T-cell (primary cell): ENCODE measurements at regions not wholly inside any gene's neighbourhood (a gene's known extent, or its start where the extent isn't known, plus 50 kb on each side); places are given as distances from the start of the nearest gene placed in this dataset.

ENCODE experiments used
- ATAC-seq, 4 experiments: fragments of 200-7000 bp in 3 of 4; fragments of 150-1000 bp in 1 of 4; cut with Tn5 transposase; replicated peaks in 1 of 4; 1 replicate in 3 of 4; 2 replicates in 1 of 4; pipeline ENCODE4 v1.10.0; 2021; ENCODE audit warnings: moderate library complexity in 3 of 4, mild to moderate bottlenecking in 2 of 4, moderate number of reproducible peaks in 1 of 4
- CTCF ChIA-PET, 2 donors: fragments of 300-600 bp; sonication (Branson Sonifier 250); formaldehyde crosslinking; loops; one replicate each; lab custom pipeline; 2022; ENCODE audit warnings: antibody characterized with exemption in 2 of 2; lab: Charles Lee
- POLR2A ChIA-PET, 2 donors: fragments of 300-600 bp; sonication (Branson Sonifier 250); formaldehyde crosslinking; loops; one replicate each; lab custom pipeline; 2022; ENCODE audit warnings: antibody characterized with exemption in 2 of 2; lab: Charles Lee
- DNase-seq, 35 experiments: peaks; one replicate each; pipeline versions ENCODE4 v3.0.0 to v3.0.0-alpha.2; 2013 to 2023
- H3K27ac ChIP-seq: one replicate; pipeline ENCODE4 v1.5.1; 2013; ENCODE audit warnings: low read length
- H3K27me3 ChIP-seq, 2 experiments: replicated peaks in 1 of 2; 1 replicate in 1 of 2; 2 replicates in 1 of 2; pipeline versions ENCODE4 v1.6.1 to v1.7.0; 2013; ENCODE audit warnings: low read length in 1 of 2, mixed read lengths in 1 of 2; ENCODE audit not compliant: control insufficient read depth in 2 of 2, insufficient read depth in 2 of 2; ENCODE audit errors: extremely low read depth in 1 of 2
- H3K36me3 ChIP-seq, 2 donors: 1 replicate in 1 of 2; 2 replicates in 1 of 2; pipeline versions ENCODE4 v1.6.1 to v1.7.0; 2013; ENCODE audit warnings: low read length in 1 of 2; ENCODE audit not compliant: control insufficient read depth in 2 of 2, insufficient read depth in 1 of 2; ENCODE audit errors: extremely low read depth in 1 of 2
- H3K4me1 ChIP-seq, 2 experiments: 1 replicate in 1 of 2; 2 replicates in 1 of 2; pipeline versions ENCODE4 v1.6.1 to v1.7.0; 2013; ENCODE audit warnings: low read length in 2 of 2, mixed read lengths in 1 of 2; ENCODE audit not compliant: insufficient read depth in 2 of 2, control insufficient read depth in 1 of 2; ENCODE audit errors: extremely low read depth in 1 of 2
- H3K4me3 ChIP-seq, 2 donors: 1 replicate in 1 of 2; 2 replicates in 1 of 2; pipeline versions ENCODE4 v1.5.1 to v1.7.0; 2013; ENCODE audit warnings: mild to moderate bottlenecking in 2 of 2, low read length in 1 of 2, moderate library complexity in 1 of 2; ENCODE audit not compliant: control insufficient read depth in 1 of 2; ENCODE audit errors: extremely low read depth in 1 of 2
- H3K9me3 ChIP-seq: 2 replicates; pipeline ENCODE4 v1.7.0; 2013
- H3K27ac Mint-ChIP-seq, 2 donors: one replicate each; pipeline ENCODE4 v1.8.0; 2020 to 2021; ENCODE audit warnings: mild to moderate bottlenecking in 2 of 2, mixed read lengths in 2 of 2
- H3K27me3 Mint-ChIP-seq, 2 donors: one replicate each; pipeline ENCODE4 v1.8.0; 2021 to 2022; ENCODE audit warnings: mixed read lengths in 2 of 2
- H3K36me3 Mint-ChIP-seq: one replicate; pipeline ENCODE4 v1.8.0; 2021; ENCODE audit warnings: mixed read lengths
- H3K4me1 Mint-ChIP-seq, 3 donors: one replicate each; pipeline ENCODE4 v1.8.0; 2020 to 2022; ENCODE audit warnings: mixed read lengths in 3 of 3, mild to moderate bottlenecking in 1 of 3
- H3K4me3 Mint-ChIP-seq, 3 donors: one replicate each; pipeline ENCODE4 v1.8.0; 2020 to 2022; ENCODE audit warnings: mild to moderate bottlenecking in 3 of 3, mixed read lengths in 3 of 3, moderate library complexity in 3 of 3
- H3K9me3 Mint-ChIP-seq, 3 donors: one replicate each; pipeline ENCODE4 v1.8.0; 2020 to 2022; ENCODE audit warnings: mixed read lengths in 3 of 3
- WGBS: methylation state at CpG from one replicate; pipeline ENCODE4 v1.1.5; 2013; ENCODE audit warnings: missing lambda C conversion rate; ENCODE audit not compliant: insufficient coverage; 5-methylcytosine and 5-hydroxymethylcytosine counted together

DNA sequence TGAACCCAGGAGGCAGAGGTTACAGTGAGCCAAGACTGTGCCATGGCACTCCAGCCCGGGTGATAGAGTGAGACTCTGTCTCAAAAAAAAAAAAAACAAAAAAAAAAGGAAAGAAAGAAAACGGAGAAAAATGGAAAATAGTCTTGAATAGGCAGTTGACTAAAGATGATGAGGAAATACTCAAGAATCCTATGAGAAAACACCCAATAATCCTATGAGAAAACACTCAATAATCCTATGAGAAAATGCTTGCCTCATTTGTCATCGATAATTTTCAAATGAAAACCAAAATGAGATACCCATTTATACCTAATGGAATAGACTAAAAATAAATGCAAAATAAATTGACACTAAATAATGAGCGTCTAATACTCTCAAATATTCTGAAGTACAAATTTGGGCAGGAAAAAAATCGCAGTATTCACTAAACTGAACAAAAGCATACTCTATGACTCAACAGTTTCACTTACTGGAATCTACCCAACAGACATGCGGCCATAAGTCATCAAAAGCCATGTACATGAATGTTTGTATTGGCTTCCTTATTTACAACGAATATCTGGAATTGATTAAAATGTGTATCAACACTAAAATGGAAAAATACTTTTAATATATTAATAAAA is 733.9 kb upstream of the CHRM3 start:
- H3K4me3 Mint-ChIP-seq, result no peak overlapping the region
- H3K27ac Mint-ChIP-seq, result no peak overlapping the region
- Histone ChIP-seq H3K4me3 (no peak overlapping the region), H3K4me1 (no peaks in the 10 kb centered on the region), H3K27ac (no peak overlapping the region), H3K9me3 (no peaks in the 10 kb centered on the region), H3K36me3 (no peaks in the 10 kb centered on the region), H3K27me3 (no peaks in the 10 kb centered on the region)
- no peak for DNase-seq
- CTCF ChIA-PET, result no interaction called here
- H3K27me3 Mint-ChIP-seq, result no peaks in the 10 kb centered on the region
- no CpG with 5 or more reads among the region's 7 CpGs for whole genome bisulfite sequencing
- H3K9me3 Mint-ChIP-seq, result peaks cover 0 to 4% (median 2%) of the 10 kb centered on the region in 3 donors
- H3K36me3 Mint-ChIP-seq, result no peaks in the 10 kb centered on the region
- no peaks in the 10 kb centered on the region for H3K4me1 Mint-ChIP-seq
- no peak for ATAC-seq
- POLR2A ChIA-PET, result no interaction called here

DNA sequence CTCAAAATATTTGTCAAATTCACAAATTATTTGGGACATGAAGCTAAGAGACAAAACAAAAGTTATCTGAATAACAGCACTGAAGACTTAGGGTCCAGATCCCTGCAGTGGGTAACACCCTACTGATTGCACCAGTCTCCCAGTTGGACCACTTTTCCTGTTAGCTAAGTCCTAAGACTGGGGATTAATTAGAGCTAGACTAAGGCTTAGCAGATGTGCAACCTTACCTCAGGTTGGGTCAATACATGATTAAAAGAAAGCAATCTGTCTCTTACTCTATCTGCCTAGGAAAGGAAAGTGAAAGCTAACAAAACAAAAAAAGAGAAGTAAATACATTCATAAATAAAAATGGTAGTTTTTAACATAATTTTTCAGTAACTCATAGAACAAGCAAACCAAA is 737.2 kb upstream of the CHRM3 start:
- H3K27ac Mint-ChIP-seq, result no peak overlapping the region
- no peaks in the 10 kb centered on the region for H3K36me3 Mint-ChIP-seq
- Histone ChIP-seq H3K27me3 (no peaks in the 10 kb centered on the region), H3K36me3 (no peaks in the 10 kb centered on the region), H3K4me1 (no peaks in the 10 kb centered on the region), H3K27ac (no peak overlapping the region), H3K9me3 (no peaks in the 10 kb centered on the region), H3K4me3 (no peak overlapping the region)
- DNase-seq (no peak), ATAC-seq (no peak)
- peaks cover 0 to 4% (median 0%) of the 10 kb centered on the region in 3 donors for H3K9me3 Mint-ChIP-seq
- H3K27me3 Mint-ChIP-seq, result no peaks in the 10 kb centered on the region
- H3K4me1 Mint-ChIP-seq, result no peaks in the 10 kb centered on the region
- no peak overlapping the region for H3K4me3 Mint-ChIP-seq
- POLR2A ChIA-PET, result no interaction called here
- CTCF ChIA-PET, result no interaction called here

DNA sequence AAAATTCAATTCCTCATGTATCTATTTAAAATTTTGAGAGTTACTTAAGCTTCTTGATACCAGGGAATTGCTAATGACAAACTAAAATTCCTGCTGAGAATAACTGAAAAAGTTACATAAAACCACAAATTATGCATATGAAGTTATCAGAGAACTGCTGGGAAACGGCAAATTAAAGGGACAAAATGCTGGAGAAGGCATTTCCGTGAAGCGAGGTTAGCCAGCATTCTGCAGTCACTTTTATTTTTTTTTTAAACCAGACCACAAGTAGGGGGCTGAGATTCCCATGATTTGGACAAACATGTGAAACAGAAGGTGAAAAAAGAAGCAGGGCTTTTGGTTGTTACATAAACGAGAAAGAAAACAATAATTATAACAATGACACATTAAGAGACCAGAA is 737.6 kb upstream of the CHRM3 start:
- no peak overlapping the region for H3K4me3 ChIP-seq
- Mint-ChIP-seq H3K9me3 (peaks cover 0 to 4% (median 0%) of the 10 kb centered on the region in 3 donors), H3K4me1 (no peaks in the 10 kb centered on the region), H3K4me3 (no peak overlapping the region), H3K36me3 (no peaks in the 10 kb centered on the region), H3K27ac (no peak overlapping the region), H3K27me3 (no peaks in the 10 kb centered on the region)
- no peaks in the 10 kb centered on the region for H3K36me3 ChIP-seq
- DNase-seq, result no peak
- H3K4me1 ChIP-seq, result no peaks in the 10 kb centered on the region
- no peaks in the 10 kb centered on the region for H3K9me3 ChIP-seq
- ChIA-PET CTCF (interaction anchor here in 1 of 2 donors (0.7 kb wide), 1 partner anchor 49 kb away, joined by 3 read pairs; no protein-coding TSS in a partner anchor), POLR2A (no interaction called here)
- no peak for ATAC-seq
- WGBS, result 68% methylated on average over 3 of the region's 4 CpGs
- no peak overlapping the region for H3K27ac ChIP-seq
- no peaks in the 10 kb centered on the region for H3K27me3 ChIP-seq

DNA sequence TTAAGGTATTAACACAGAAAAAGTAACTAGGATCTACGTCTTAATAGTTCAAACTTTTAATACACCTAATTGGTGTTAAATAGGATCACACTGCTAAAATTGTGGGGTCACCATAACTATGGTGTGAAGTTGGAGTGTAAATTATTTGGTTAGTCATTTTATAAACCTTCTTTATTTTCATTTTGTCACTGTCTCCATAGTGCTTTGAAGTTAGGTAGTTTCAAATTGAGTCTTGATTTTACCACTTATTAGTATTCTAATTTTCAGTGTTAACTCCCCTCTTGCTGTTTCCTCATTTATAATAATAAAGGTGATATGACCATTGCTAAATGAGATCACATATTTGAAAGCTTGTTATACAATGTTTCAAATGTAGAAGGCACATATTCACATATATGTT is 738.1 kb upstream of the CHRM3 start:
- ATAC-seq (no peak), DNase-seq (no peak)
- Mint-ChIP-seq H3K4me3 (no peak overlapping the region), H3K9me3 (peaks cover 0 to 4% (median 0%) of the 10 kb centered on the region in 3 donors), H3K4me1 (no peaks in the 10 kb centered on the region), H3K36me3 (no peaks in the 10 kb centered on the region), H3K27ac (no peak overlapping the region), H3K27me3 (no peaks in the 10 kb centered on the region)
- no CpG with 5 or more reads among the region's 1 CpG for WGBS
- Histone ChIP-seq H3K4me3 (no peak overlapping the region), H3K27ac (no peak overlapping the region), H3K9me3 (no peaks in the 10 kb centered on the region), H3K36me3 (no peaks in the 10 kb centered on the region), H3K4me1 (no peaks in the 10 kb centered on the region), H3K27me3 (no peaks in the 10 kb centered on the region)
- ChIA-PET CTCF (interaction anchor here in 1 of 2 donors (0.7 kb wide), 1 partner anchor 48 kb away, joined by 3 read pairs; no protein-coding TSS in a partner anchor), POLR2A (no interaction called here)

DNA sequence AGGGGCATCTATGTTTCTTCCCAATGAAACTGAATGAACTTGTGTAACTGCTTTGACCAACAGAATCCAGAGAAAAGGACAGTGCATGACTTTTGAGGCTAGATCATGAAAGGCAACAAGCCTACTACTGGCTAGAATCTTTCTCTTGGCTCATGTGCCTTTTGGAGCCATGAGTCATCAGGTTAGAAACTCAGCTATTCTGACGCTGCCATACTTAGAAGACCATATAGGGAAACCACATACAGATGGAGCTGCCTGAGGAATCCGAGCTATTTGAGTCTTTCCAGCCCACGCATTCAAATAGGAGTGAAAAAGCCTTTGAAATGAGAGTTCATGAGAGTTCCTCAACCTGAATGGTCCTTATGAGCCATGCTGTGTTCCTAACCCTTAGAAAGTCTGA is 738.5 kb upstream of the CHRM3 start:
- no peaks in the 10 kb centered on the region for H3K36me3 Mint-ChIP-seq
- H3K9me3 Mint-ChIP-seq, result peaks cover 0 to 4% (median 0%) of the 10 kb centered on the region in 3 donors
- DNase-seq (no peak), ATAC-seq (no peak)
- Histone ChIP-seq H3K27me3 (no peaks in the 10 kb centered on the region), H3K36me3 (no peaks in the 10 kb centered on the region), H3K4me3 (no peak overlapping the region), H3K9me3 (no peaks in the 10 kb centered on the region), H3K27ac (no peak overlapping the region), H3K4me1 (no peaks in the 10 kb centered on the region)
- CTCF ChIA-PET, result no interaction called here
- H3K4me3 Mint-ChIP-seq, result no peak overlapping the region
- no peaks in the 10 kb centered on the region for H3K4me1 Mint-ChIP-seq
- no peaks in the 10 kb centered on the region for H3K27me3 Mint-ChIP-seq
- no peak overlapping the region for H3K27ac Mint-ChIP-seq
- POLR2A ChIA-PET, result no interaction called here
- no CpG with 5 or more reads among the region's 3 CpGs for WGBS

DNA sequence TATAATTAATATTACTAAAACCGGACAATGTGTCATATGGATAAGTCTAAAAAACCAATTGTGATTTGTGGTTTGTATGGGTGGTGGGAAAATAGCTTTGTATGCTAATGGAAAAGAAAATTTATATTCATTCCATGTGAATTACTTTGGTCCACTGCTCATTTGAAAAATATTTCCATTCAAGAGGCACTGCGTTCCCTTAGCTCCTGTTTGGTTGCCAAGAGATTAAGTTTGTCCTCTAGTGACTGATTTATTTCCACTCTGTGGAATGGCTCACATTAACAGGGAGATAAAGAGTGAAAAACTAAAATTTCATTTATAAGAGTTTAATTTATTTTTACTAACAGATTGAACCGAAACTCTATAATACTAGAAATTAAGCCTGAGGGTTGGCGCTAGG is 744.1 kb upstream of the CHRM3 start:
- Mint-ChIP-seq H3K4me3 (no peak overlapping the region), H3K36me3 (no peaks in the 10 kb centered on the region), H3K4me1 (no peaks in the 10 kb centered on the region), H3K27me3 (no peaks in the 10 kb centered on the region), H3K9me3 (peaks cover 0 to 2% (median 0%) of the 10 kb centered on the region in 3 donors), H3K27ac (no peak overlapping the region)
- Histone ChIP-seq H3K9me3 (no peaks in the 10 kb centered on the region), H3K27ac (no peak overlapping the region), H3K4me1 (no peaks in the 10 kb centered on the region), H3K4me3 (no peak overlapping the region), H3K36me3 (no peaks in the 10 kb centered on the region), H3K27me3 (no peaks in the 10 kb centered on the region)
- ChIA-PET POLR2A (no interaction called here), CTCF (no interaction called here)
- ATAC-seq (no peak), DNase-seq (no peak)
- 100% methylated on average over 1 of the region's 4 CpGs for WGBS

DNA sequence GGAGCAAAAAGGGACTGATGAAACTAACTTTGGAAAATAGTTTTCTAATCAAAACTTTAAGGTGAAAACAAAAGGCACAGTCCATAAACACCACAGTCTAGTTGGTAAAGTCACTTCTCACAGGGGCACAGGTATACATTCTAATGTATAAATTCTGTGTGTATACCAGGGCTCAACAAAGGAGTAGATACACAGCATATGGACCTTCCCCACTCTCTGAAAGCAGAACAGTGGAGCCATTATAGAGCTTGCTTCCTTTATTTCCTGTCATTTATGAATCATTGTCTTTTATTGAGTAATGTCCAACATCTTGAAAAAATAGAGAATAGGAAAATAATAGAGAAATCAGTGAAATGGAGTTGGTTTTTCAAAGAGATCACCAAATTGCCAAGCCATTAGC is 746.5 kb upstream of the CHRM3 start:
- no peaks in the 10 kb centered on the region for H3K4me1 Mint-ChIP-seq
- ATAC-seq, result no peak
- CTCF ChIA-PET, result no interaction called here

More for the DNA sequence above, 746.5 kb upstream of the CHRM3 start:
- no peaks in the 10 kb centered on the region for H3K27me3 Mint-ChIP-seq
- H3K9me3 ChIP-seq, result no peaks in the 10 kb centered on the region
- H3K4me1 ChIP-seq, result no peaks in the 10 kb centered on the region
- H3K27ac Mint-ChIP-seq, result no peak overlapping the region
- no peaks in the 10 kb centered on the region for H3K36me3 ChIP-seq
- no peak for DNase-seq
- no peaks in the 10 kb centered on the region for H3K36me3 Mint-ChIP-seq
- H3K9me3 Mint-ChIP-seq, result peaks cover 0 to 3% (median 0%) of the 10 kb centered on the region in 3 donors
- H3K4me3 Mint-ChIP-seq, result no peak overlapping the region
- no peaks in the 10 kb centered on the region for H3K27me3 ChIP-seq
- no peak overlapping the region for H3K27ac ChIP-seq
- POLR2A ChIA-PET, result no interaction called here
- no peak overlapping the region for H3K4me3 ChIP-seq
